ENCODE measurements at regions not wholly inside any gene's neighbourhood (a gene's known extent, or its start where the extent isn't known, plus 50 kb on each side); places are given as distances from the start of the nearest gene placed in this dataset.

- DNase-seq (ENCODE audit: low spot score): no peak
- H3K9me3 Mint-ChIP-seq: peaks cover 5% of the 10 kb centered on the region
- intact Hi-C loops (cut with micrococcal nuclease): no loop called here
- no peak overlapping the region for H3K4me3 Mint-ChIP-seq
- no peaks in the 10 kb centered on the region for H3K4me1 Mint-ChIP-seq (ENCODE audit: low read depth)
- no peaks in the 10 kb centered on the region for H3K27me3 Mint-ChIP-seq (ENCODE audit: insufficient read depth)
- no peaks in the 10 kb centered on the region for H3K36me3 Mint-ChIP-seq (ENCODE audit: low read depth)
- H3K27ac Mint-ChIP-seq: no peak overlapping the region
Observed at GRCh38 chr15:36282821-36283220, 296.6 kb upstream of the CDIN1 start.

- no peaks in the 10 kb centered on the region for H3K27me3 Mint-ChIP-seq (ENCODE audit: insufficient read depth)
- no peak overlapping the region for H3K4me3 Mint-ChIP-seq
- peaks cover 5% of the 10 kb centered on the region for H3K9me3 Mint-ChIP-seq
- no peak overlapping the region for H3K27ac Mint-ChIP-seq
- H3K4me1 Mint-ChIP-seq (ENCODE audit: low read depth): no peaks in the 10 kb centered on the region
- intact Hi-C loops (cut with micrococcal nuclease): no loop called here
- no peak for DNase-seq (ENCODE audit: low spot score)
- H3K36me3 Mint-ChIP-seq (ENCODE audit: low read depth): no peaks in the 10 kb centered on the region
Observed at GRCh38 chr15:36284911-36285310, 294.5 kb upstream of the CDIN1 start.

DNA sequence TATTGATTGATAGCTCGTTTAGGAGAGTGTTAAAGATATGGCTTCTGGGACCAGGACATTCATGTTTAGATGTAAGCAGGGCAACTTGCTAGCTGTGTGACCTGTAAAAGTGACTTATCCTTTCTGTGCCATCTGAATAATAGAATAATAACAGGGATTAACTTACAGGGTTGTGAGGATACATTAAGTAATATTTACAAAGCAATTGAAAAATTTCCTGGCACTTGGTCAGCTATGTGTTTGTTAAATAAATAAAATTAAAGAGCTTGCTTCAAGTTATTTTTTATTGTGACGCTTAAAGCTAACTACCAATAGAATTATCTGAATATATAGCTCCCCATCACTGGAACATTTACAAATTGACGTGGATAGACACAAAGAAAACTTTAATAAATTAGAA is 287.9 kb upstream of the CDIN1 start:
- intact Hi-C loops (cut with micrococcal nuclease): no loop called here
- H3K36me3 Mint-ChIP-seq (ENCODE audit: low read depth): no peaks in the 10 kb centered on the region
- DNase-seq (ENCODE audit: low spot score): no peak
- no peaks in the 10 kb centered on the region for H3K27me3 Mint-ChIP-seq (ENCODE audit: insufficient read depth)
- H3K4me1 Mint-ChIP-seq (ENCODE audit: low read depth): no peaks in the 10 kb centered on the region
- no peak overlapping the region for H3K27ac Mint-ChIP-seq
- peaks cover 5% of the 10 kb centered on the region for H3K9me3 Mint-ChIP-seq
- H3K4me3 Mint-ChIP-seq: no peak overlapping the region

DNA sequence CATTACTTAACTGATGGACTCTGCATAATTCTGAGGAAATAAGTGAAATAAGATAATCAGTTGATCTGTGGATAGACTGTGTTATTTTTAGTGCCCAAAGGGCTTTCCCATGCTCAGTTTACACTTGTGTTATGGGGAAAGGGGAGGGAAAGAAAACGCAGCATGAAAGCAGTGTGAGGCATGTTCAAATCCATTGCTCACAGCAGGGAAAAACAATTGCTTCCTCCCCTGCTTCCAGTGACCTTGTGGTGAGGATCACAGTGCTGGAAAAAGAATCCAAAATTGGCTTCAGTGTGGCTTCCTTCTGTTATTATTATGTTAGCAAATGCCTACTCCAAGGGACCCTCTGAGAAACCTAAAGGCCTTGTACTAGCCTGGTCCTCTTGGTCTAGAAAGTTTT is 285.1 kb upstream of the CDIN1 start:
- intact Hi-C loops (cut with micrococcal nuclease): no loop called here
- Mint-ChIP-seq H3K27ac (no peak overlapping the region), H3K27me3 (ENCODE audit: insufficient read depth) (no peaks in the 10 kb centered on the region), H3K36me3 (ENCODE audit: low read depth) (no peaks in the 10 kb centered on the region), H3K9me3 (no peaks in the 10 kb centered on the region), H3K4me1 (ENCODE audit: low read depth) (no peaks in the 10 kb centered on the region), H3K4me3 (no peak overlapping the region)
- DNase-seq (ENCODE audit: low spot score): no peak

- Mint-ChIP-seq H3K4me1 (ENCODE audit: low read depth) (no peaks in the 10 kb centered on the region), H3K36me3 (ENCODE audit: low read depth) (no peaks in the 10 kb centered on the region), H3K27ac (no peak overlapping the region), H3K4me3 (no peak overlapping the region), H3K9me3 (no peaks in the 10 kb centered on the region), H3K27me3 (ENCODE audit: insufficient read depth) (no peaks in the 10 kb centered on the region)
- intact Hi-C loops (cut with micrococcal nuclease): no loop called here
- no peak for DNase-seq (ENCODE audit: low spot score)
Observed at GRCh38 chr15:36301947-36302346, 277.5 kb upstream of the CDIN1 start.

GRCh38 chr15:36313021-36313420 is 266.4 kb upstream of the CDIN1 start:
- H3K27ac Mint-ChIP-seq: no peak overlapping the region
- no peaks in the 10 kb centered on the region for H3K27me3 Mint-ChIP-seq (ENCODE audit: insufficient read depth)
- H3K9me3 Mint-ChIP-seq: no peaks in the 10 kb centered on the region
- no peaks in the 10 kb centered on the region for H3K4me1 Mint-ChIP-seq (ENCODE audit: low read depth)
- no peaks in the 10 kb centered on the region for H3K36me3 Mint-ChIP-seq (ENCODE audit: low read depth)
- intact Hi-C loops (cut with micrococcal nuclease): no loop called here
- no peak for DNase-seq (ENCODE audit: low spot score)
- H3K4me3 Mint-ChIP-seq: no peak overlapping the region

DNA sequence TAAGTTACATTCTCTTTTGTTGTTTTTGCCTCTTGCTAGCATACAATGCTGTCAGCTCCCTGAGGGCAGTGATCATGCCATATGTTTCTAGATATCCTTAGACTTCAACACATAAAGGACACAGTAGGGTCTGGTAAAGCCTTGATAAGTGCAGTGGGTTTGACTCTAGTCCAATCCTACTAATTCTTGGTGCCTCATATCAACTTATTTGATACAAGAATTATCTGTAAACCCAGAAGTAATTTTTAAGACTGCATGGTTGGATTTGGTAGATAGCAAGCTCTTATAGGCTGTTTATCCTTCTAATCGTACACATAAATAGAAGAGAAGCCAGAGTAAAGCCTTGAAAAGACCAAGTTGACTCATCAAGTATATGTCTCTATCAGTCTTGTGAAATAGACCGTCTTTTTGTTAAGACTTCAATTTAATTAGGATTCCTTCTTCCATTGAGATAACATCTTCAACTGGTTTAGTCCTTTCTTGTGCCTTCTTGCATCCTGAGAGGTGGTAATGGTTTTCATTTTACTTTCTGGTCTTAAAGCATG is 265.6 kb upstream of the CDIN1 start:
- H3K9me3 Mint-ChIP-seq: no peaks in the 10 kb centered on the region
- H3K36me3 Mint-ChIP-seq (ENCODE audit: low read depth): no peaks in the 10 kb centered on the region
- intact Hi-C loops (cut with micrococcal nuclease): no loop called here
- no peaks in the 10 kb centered on the region for H3K4me1 Mint-ChIP-seq (ENCODE audit: low read depth)
- DNase-seq (ENCODE audit: low spot score): no peak
- H3K27ac Mint-ChIP-seq: no peak overlapping the region
- no peak overlapping the region for H3K4me3 Mint-ChIP-seq
- no peaks in the 10 kb centered on the region for H3K27me3 Mint-ChIP-seq (ENCODE audit: insufficient read depth)

DNA sequence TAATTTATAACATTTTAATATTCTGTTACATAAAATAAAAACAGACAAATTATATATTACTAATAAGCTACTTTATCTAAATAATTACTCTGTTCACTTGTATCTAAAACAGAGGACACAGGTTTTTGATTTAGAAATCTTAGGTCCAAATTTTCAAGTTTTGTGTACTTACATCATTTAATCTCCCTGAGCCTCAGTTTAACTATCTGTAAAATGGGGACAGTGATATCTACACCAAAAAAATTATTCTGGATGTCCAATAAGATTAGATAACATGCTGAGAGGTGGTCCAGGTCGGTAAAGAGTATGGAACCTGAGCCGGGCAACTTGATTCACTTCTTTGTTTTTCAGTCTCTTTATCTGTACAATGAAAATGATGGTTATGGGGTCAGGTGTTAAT is 263.8 kb upstream of the CDIN1 start:
- Mint-ChIP-seq H3K36me3 (ENCODE audit: low read depth) (no peaks in the 10 kb centered on the region), H3K4me3 (no peak overlapping the region), H3K27ac (no peak overlapping the region), H3K9me3 (no peaks in the 10 kb centered on the region), H3K27me3 (ENCODE audit: insufficient read depth) (no peaks in the 10 kb centered on the region), H3K4me1 (ENCODE audit: low read depth) (no peaks in the 10 kb centered on the region)
- intact Hi-C loops (cut with micrococcal nuclease): no loop called here
- no peak for DNase-seq (ENCODE audit: low spot score)

DNA sequence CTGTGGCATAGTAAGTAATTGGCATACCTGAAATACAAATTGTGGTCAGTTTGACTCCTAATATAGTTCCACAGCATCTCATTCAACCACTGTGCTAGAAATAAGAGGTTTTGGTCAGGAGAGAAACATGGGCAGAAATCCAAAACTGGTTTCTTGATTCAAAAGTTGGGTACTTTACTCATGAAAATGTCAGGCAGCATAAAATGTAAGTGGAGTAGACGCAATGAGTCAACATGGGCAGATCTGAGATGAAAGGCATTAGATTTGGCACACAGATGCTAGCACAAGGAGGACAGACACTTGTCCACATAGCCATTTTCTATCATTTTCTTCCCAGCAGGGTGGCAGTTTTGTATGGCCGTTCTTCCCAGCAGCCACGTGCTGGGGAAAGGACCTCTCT is 255.8 kb upstream of the CDIN1 start:
- no peaks in the 10 kb centered on the region for H3K36me3 Mint-ChIP-seq (ENCODE audit: low read depth)
- H3K27ac Mint-ChIP-seq: no peak overlapping the region
- no peaks in the 10 kb centered on the region for H3K27me3 Mint-ChIP-seq (ENCODE audit: insufficient read depth)
- no peak for DNase-seq (ENCODE audit: low spot score)
- no peaks in the 10 kb centered on the region for H3K9me3 Mint-ChIP-seq
- H3K4me3 Mint-ChIP-seq: no peak overlapping the region
- intact Hi-C loops (cut with micrococcal nuclease): no loop called here
- H3K4me1 Mint-ChIP-seq (ENCODE audit: low read depth): no peaks in the 10 kb centered on the region

- Mint-ChIP-seq H3K4me3 (no peak overlapping the region), H3K4me1 (ENCODE audit: low read depth) (no peaks in the 10 kb centered on the region), H3K27me3 (ENCODE audit: insufficient read depth) (no peaks in the 10 kb centered on the region), H3K9me3 (no peaks in the 10 kb centered on the region), H3K36me3 (ENCODE audit: low read depth) (no peaks in the 10 kb centered on the region), H3K27ac (no peak overlapping the region)
- intact Hi-C loops (cut with micrococcal nuclease): no loop called here
- no peak for DNase-seq (ENCODE audit: low spot score)
Observed at GRCh38 chr15:36325206-36325605, 254.2 kb upstream of the CDIN1 start.

- Mint-ChIP-seq H3K36me3 (ENCODE audit: low read depth) (no peaks in the 10 kb centered on the region), H3K4me3 (no peak overlapping the region), H3K27ac (no peak overlapping the region), H3K9me3 (no peaks in the 10 kb centered on the region), H3K27me3 (ENCODE audit: insufficient read depth) (no peaks in the 10 kb centered on the region), H3K4me1 (ENCODE audit: low read depth) (no peaks in the 10 kb centered on the region)
- intact Hi-C loops (cut with micrococcal nuclease): no loop called here
- DNase-seq (ENCODE audit: low spot score): no peak
Observed at GRCh38 chr15:36329592-36329991, 249.8 kb upstream of the CDIN1 start.

DNA sequence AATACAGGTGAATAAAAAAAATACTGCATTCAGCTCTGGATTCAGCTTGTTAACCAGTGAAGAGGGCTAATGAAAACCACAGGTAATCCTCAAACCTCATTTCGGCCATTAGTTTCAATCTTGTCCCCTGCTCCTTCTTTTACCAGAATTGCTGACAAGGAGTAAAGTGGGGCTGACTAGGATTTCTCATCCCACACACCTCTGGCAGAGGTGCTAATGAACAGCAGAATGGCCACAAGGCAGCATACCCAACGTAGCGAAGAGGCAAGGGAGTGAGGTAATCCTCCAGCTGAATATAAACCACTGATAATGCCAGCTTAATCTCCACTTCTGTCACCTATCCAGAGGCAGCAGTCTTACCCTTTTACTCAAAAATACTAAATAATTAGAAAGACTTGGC is 248.8 kb upstream of the CDIN1 start:
- H3K9me3 Mint-ChIP-seq: no peaks in the 10 kb centered on the region
- no peak for DNase-seq (ENCODE audit: low spot score)
- H3K27me3 Mint-ChIP-seq (ENCODE audit: insufficient read depth): no peaks in the 10 kb centered on the region
- no peaks in the 10 kb centered on the region for H3K36me3 Mint-ChIP-seq (ENCODE audit: low read depth)
- H3K27ac Mint-ChIP-seq: no peak overlapping the region
- no peaks in the 10 kb centered on the region for H3K4me1 Mint-ChIP-seq (ENCODE audit: low read depth)
- intact Hi-C loops (cut with micrococcal nuclease): no loop called here
- H3K4me3 Mint-ChIP-seq: no peak overlapping the region

DNA sequence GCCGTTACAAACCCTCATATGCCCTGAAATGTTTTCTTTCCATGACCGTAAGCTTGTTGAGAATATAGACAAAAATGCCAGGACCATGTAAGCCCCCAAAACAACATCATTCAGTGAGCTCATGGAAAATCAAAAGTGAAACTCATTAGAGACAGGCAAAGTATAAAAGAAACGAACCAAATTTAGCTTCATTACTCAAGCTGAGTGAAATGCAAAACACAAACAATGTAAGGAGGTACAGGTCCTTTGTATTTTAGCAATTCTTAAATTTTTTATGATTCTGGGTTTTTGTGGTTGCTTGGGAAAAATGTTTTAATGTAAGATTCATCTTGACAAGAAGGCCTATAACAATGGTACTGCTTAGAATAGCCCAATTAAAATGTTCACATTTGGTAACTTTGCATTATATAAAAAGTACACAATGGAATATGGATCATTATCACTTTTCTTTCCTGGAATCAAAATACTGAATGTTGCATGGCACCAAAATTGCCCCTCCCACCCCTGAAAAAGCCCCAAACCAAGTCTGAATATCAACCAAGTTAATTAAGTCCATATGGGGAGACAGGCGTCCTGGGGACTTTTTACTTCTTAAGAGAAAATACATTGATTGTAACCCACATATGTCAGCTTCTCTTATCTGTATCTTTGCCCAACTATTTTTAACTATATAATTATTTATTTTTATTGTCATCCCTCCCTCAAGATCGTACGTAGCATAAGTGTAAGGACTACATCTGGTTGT is 247.7 kb upstream of the CDIN1 start:
- no peak for DNase-seq (ENCODE audit: low spot score)
- H3K27ac Mint-ChIP-seq: no peak overlapping the region
- no peaks in the 10 kb centered on the region for H3K27me3 Mint-ChIP-seq (ENCODE audit: insufficient read depth)
- H3K4me1 Mint-ChIP-seq (ENCODE audit: low read depth): no peaks in the 10 kb centered on the region
- no peaks in the 10 kb centered on the region for H3K36me3 Mint-ChIP-seq (ENCODE audit: low read depth)
- H3K9me3 Mint-ChIP-seq: no peaks in the 10 kb centered on the region
- intact Hi-C loops (cut with micrococcal nuclease): no loop called here
- H3K4me3 Mint-ChIP-seq: no peak overlapping the region

DNA sequence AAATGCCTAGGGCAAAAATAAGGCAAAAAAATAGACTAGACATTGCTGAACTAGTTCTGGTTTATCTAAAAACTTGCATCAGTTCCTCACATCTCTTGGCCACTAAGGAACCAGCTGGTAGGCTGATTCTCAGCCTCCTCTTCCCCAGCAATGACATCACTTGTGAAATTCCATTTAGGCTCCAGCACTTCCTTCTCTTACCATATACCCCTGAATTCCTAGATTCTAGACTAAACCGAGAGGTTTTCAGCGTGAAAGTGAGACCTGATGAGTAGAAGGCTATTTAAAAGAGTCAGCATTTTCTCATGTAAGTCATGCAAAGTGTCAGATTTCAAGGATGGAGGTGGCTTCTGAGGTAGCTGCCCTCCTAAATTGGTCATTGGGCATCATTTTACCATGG is 247.1 kb upstream of the CDIN1 start:
- no peaks in the 10 kb centered on the region for H3K4me1 Mint-ChIP-seq (ENCODE audit: low read depth)
- no peaks in the 10 kb centered on the region for H3K36me3 Mint-ChIP-seq (ENCODE audit: low read depth)
- no peak overlapping the region for H3K27ac Mint-ChIP-seq
- no peak overlapping the region for H3K4me3 Mint-ChIP-seq
- H3K27me3 Mint-ChIP-seq (ENCODE audit: insufficient read depth): no peaks in the 10 kb centered on the region
- DNase-seq (ENCODE audit: low spot score): no peak
- intact Hi-C loops (cut with micrococcal nuclease): no loop called here
- no peaks in the 10 kb centered on the region for H3K9me3 Mint-ChIP-seq

Measured in activated T-helper 1 cell treated with anti-CD3 and anti-CD28 coated beads, Interleukin-12 subunit alpha, Interleukin-12 subunit beta, Interleukin-2, Interleukin-4 antibody, amounts not matched to agents 30 ng/mL and 10 ng/mL and 1 ng/mL, durations not matched to agents 14 hours and 24 hours and 36 hours (primary cell).